Upper lobe of right lung (tissue), 1 donor: ENCODE measurements at regions not wholly inside any gene's neighbourhood (a gene's known extent, or its start where the extent isn't known, plus 50 kb on each side); places are given as distances from the start of the nearest gene placed in this dataset.

Source experiments
- ATAC-seq: fragments of 200-7000 bp; cut with Tn5 transposase; one replicate; pipeline ENCODE4 v1.9.1; 2020; ENCODE audit warnings: mild to moderate bottlenecking, moderate library complexity
- DNase-seq: peaks from one replicate; pipeline ENCODE4 v3.0.0-alpha.2; 2020
- H3K27ac ChIP-seq: fragments of 200-600 bp; one replicate; pipeline ENCODE4 v1.8.0; 2022
- H3K27me3 ChIP-seq: fragments of 200-600 bp; one replicate; pipeline ENCODE4 v1.8.0; 2022; ENCODE audit warnings: mild to moderate bottlenecking
- H3K36me3 ChIP-seq: fragments of 200-600 bp; one replicate; pipeline ENCODE4 v1.8.0; 2022
- H3K4me1 ChIP-seq: fragments of 200-600 bp; one replicate; pipeline ENCODE4 v1.8.0; 2022
- H3K4me3 ChIP-seq: fragments of 200-600 bp; one replicate; pipeline ENCODE4 v1.8.0; 2022; ENCODE audit warnings: mild to moderate bottlenecking
- H3K9me3 ChIP-seq: fragments of 200-600 bp; one replicate; pipeline ENCODE4 v1.8.0; 2022
- intact Hi-C: fragments of 100-400 bp; cut with DNase I; formaldehyde crosslinking; loops from one replicate; pipeline ENCODE4 v1.11.0; 2022
- TF ChIP-seq, protein P1 (sequence below): fragments of 200-600 bp; IDR thresholded peaks from one replicate; pipeline ENCODE4 v1.8.0; 2022; ENCODE audit warnings: antibody characterized with exemption
- donor health status: DM: no; HTN: yes; CAD: no; lungs with severe emphysema.

DNA sequence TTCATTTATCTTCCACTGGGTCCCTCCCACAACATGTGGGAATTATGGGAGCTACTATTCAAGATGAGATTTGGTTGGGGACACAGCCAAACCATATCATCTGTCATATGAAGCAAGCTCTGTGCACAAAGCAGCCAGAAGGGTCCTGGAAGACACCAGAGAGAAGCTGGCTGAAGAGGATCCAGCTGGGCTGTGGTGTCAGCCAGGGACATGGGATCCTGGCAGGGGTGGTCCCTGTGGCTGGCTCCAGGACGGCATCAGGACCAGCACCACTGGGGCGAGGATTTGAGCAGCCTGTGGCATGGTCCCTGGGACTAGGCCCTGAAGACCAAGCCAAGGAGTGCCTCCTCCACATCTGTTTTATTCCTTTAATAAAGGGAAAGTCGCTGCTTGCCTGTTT, 84.8 kb upstream of the HDAC4 start:
- ATAC-seq (no peak), DNase-seq (no peak)
- Histone ChIP-seq H3K27me3 (no peaks in the 10 kb centered on the region), H3K36me3 (no peaks in the 10 kb centered on the region), H3K4me1 (no peaks in the 10 kb centered on the region), H3K9me3 (no peaks in the 10 kb centered on the region), H3K27ac (no peak overlapping the region), H3K4me3 (no peak overlapping the region)
- intact Hi-C loops, result no loop called here
- TF ChIP-seq, protein P1, sequence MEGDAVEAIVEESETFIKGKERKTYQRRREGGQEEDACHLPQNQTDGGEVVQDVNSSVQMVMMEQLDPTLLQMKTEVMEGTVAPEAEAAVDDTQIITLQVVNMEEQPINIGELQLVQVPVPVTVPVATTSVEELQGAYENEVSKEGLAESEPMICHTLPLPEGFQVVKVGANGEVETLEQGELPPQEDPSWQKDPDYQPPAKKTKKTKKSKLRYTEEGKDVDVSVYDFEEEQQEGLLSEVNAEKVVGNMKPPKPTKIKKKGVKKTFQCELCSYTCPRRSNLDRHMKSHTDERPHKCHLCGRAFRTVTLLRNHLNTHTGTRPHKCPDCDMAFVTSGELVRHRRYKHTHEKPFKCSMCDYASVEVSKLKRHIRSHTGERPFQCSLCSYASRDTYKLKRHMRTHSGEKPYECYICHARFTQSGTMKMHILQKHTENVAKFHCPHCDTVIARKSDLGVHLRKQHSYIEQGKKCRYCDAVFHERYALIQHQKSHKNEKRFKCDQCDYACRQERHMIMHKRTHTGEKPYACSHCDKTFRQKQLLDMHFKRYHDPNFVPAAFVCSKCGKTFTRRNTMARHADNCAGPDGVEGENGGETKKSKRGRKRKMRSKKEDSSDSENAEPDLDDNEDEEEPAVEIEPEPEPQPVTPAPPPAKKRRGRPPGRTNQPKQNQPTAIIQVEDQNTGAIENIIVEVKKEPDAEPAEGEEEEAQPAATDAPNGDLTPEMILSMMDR, result no peak

DNA sequence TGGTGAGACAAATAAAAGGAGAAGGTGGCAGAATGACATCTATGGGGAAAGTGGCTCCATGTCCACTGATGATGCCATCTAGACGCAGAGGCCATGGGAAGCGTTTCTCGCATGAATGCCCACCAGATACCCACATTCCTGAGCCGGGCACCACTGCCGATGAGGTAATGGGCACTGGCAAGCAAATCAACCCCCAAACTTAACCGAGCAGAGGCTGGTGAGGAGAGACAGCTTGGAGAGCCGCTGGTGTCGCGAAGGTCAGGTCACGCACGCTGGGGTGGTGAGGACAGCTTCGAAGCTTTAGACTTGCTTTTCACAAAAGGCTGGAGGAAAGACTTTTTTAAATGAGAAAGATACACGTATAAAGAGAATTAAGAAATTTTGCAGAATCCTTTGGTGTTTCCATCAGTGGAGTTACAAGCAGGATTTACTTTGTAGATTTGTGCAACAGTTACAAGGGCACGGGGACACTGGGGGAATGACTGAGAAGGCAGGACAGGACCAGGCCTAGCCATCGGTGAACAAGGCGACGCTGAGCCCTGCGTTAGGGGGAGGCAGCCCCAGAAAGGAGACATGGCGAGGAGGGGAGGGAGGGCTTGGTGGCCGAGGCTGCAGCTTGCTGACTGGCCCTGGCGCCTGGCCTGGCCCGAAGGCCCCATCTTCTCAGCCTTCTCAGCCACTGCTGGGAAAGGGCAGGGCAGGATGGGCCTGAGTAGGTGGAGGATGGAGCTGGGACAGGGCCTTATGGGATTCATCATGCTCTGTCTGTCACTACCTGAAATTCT, 83.9 kb upstream of the HDAC4 start:
- H3K4me1 ChIP-seq, result no peaks in the 10 kb centered on the region

DNA sequence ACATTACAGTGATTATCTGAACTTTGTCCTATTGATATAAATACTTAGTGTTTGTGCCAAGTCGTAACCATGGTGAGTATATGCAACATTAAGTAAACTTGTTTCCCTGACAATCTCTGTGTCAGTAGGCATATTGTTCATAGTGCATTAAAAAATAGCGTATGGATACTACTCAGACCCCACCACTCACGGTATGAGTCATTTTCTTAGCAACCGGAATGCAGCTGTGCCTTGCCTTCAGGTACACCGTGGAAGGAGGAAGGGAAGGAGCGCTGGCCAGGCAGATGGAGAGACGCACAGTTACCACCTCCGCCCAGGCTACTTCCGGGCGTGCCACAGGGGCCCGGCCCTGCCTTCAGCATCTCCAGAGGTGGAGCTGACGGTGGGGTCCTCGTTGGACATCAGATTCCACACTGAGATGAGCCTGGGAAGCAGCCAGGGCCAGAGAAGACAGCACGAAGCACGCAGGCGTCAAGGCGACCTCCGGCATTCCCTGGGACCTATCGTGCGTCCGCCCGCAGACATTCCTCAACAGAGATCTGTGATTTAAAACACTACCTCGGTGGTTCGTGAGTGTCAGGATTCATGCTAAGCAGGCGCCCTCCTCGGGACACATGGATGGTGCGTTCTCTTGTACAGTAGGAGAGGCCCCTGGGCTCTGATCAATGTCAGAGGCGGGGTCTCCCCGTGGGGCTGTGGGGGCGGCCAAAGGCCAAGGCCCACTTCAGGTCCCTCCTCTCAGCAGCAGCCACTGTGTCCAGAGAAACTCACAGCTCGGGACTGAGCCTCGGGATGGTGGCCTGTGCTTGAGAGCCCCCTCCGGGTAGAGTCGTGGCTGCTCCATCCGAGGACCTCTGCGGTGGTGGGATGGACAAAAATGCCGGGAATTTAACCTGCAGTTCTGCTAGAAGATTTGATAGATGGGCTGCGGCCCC, 82.2 kb upstream of the HDAC4 start:
- H3K27ac ChIP-seq, result no peak overlapping the region
- no peak overlapping the region for H3K4me3 ChIP-seq
- TF ChIP-seq, protein P1, result no peak

More for the DNA sequence above, 83.9 kb upstream of the HDAC4 start:
- no peak overlapping the region for H3K27ac ChIP-seq
- no peak overlapping the region for H3K4me3 ChIP-seq
- no peak for ATAC-seq
- H3K36me3 ChIP-seq, result no peaks in the 10 kb centered on the region
- intact Hi-C loops, result no loop called here
- DNase-seq, result no peak
- H3K27me3 ChIP-seq, result no peaks in the 10 kb centered on the region
- no peaks in the 10 kb centered on the region for H3K9me3 ChIP-seq
- TF ChIP-seq, protein P1, result no peak

DNA sequence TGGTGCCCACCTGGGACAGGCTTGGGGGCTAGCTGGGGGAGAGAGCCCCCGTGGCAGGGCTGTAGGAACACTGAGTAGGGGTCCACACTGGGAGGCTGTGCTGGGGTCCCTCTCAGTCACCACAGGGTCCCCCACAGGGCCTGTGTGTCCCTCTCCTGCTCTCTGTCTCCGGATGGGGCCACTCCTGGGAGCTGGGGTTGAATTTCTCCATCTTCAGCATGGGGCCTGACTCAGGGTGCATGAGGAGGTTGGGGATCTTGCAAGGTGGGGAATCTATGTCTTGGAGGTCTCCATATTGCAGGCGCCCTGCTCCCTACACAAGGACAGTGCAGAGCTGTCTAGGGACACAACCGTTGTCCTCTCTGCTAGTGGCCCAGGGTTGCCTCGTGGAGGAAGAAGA, 78.7 kb upstream of the HDAC4 start:
- no peak overlapping the region for H3K4me3 ChIP-seq
- no peaks in the 10 kb centered on the region for H3K36me3 ChIP-seq
- intact Hi-C loops, result no loop called here
- DNase-seq, result no peak
- H3K27me3 ChIP-seq, result no peaks in the 10 kb centered on the region
- no peaks in the 10 kb centered on the region for H3K4me1 ChIP-seq
- ATAC-seq, result no peak
- no peak overlapping the region for H3K27ac ChIP-seq
- TF ChIP-seq, protein P1, result no peak
- H3K9me3 ChIP-seq, result no peaks in the 10 kb centered on the region

More for the DNA sequence above, 82.2 kb upstream of the HDAC4 start:
- Histone ChIP-seq H3K36me3 (no peaks in the 10 kb centered on the region), H3K4me1 (no peaks in the 10 kb centered on the region), H3K9me3 (no peaks in the 10 kb centered on the region), H3K27me3 (no peaks in the 10 kb centered on the region)
- DNase-seq, result no peak
- ATAC-seq, result no peak
- intact Hi-C loops, result no loop called here

DNA sequence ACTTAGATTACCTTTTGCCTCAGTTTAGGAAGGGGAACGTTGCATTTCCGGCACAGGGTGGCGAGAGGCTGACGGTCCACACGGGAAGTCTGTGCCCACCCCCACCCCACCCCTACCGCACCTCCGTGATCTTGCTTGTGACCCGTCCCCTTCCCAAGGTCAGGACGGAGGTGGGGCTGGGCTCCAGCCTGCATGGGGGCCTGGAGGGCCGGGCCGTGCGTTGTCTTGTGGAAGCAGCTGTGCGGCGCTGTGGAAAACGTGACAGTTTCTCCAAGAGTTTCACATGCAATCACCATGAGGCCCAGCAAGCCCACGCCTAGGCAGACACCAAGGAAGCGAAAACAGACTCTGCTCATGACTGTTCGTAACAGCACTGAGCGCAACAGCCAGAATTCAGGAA, 76.8 kb upstream of the HDAC4 start:
- intact Hi-C loops, result no loop called here
- H3K27me3 ChIP-seq, result no peaks in the 10 kb centered on the region
- TF ChIP-seq, protein P1, result no peak
- ATAC-seq (no peak), DNase-seq (no peak)
- H3K27ac ChIP-seq, result no peak overlapping the region
- no peak overlapping the region for H3K4me3 ChIP-seq
- H3K9me3 ChIP-seq, result no peaks in the 10 kb centered on the region
- no peaks in the 10 kb centered on the region for H3K4me1 ChIP-seq
- no peaks in the 10 kb centered on the region for H3K36me3 ChIP-seq
